ENCODE measurements at regions not wholly inside any gene's neighbourhood (a gene's known extent, or its start where the extent isn't known, plus 50 kb on each side); places are given as distances from the start of the nearest gene placed in this dataset.

DNA sequence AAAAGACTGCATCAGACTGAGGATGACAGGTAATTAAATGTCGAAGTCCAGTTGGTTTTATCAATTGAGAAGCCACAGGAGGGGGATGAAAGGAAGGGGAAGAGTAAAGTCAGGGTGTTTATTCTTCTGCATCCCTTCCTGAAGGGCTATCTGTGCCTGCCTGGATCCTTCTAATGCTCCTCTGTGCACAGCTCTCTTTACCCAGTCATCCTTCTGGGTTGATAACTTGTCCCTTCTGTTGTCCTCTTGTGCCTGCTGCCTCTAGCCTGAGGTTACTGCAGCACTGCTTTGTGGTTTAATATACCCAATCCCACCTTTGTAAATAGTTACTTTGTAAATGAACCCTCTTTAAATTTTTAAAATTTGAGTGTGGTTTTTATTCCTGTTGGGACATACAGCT, 1127.3 kb downstream of the EPHA7 start:
- TF ChIP-seq YY1 (IDR thresholded peaks at IDR 0.05; ENCODE audit: insufficient read depth, insufficient read length) (no peak), SUZ12 (IDR thresholded peaks at IDR 0.05; ENCODE audit: extremely low read depth, insufficient read depth, insufficient read length) (no peak), ZNF274 (IDR thresholded peaks at IDR 0.05; ENCODE audit: low read depth, low read length) (no peak)
